HEK293T (cell line): ENCODE measurements at regions not wholly inside any gene's neighbourhood (a gene's known extent, or its start where the extent isn't known, plus 50 kb on each side); places are given as distances from the start of the nearest gene placed in this dataset.
A peak's percentile ranks its signal among the peaks of the same experiment; 100 is the strongest.

Source experiments
- CTCF ChIA-PET: fragments of 350-600 bp; formaldehyde crosslinking; extraction: SDS; loops from one replicate; lab custom pipeline; 2021; ENCODE audit warnings: antibody characterized with exemption, inconsistent platforms; lab: Yijun Ruan, JAX
- POLR2A ChIA-PET: fragments of 350-600 bp; formaldehyde crosslinking; extraction: SDS; loops from one replicate; lab custom pipeline; 2020; ENCODE audit warnings: antibody characterized with exemption, inconsistent platforms; lab: Yijun Ruan, JAX
- DNase-seq: peaks from one replicate; pipeline ENCODE4 v3.0.0; 2012; ENCODE audit warnings: mixed read lengths; ENCODE audit errors: extremely low spot score
- ARNT ChIP-seq: fragments of 450-650 bp; IDR thresholded peaks from 2 replicates; pipeline ENCODE4 v1.6.1; 2017; ENCODE audit warnings: mild to moderate bottlenecking
- BHLHE40 ChIP-seq: fragments of 450-650 bp; IDR thresholded peaks from 2 replicates; pipeline ENCODE4 v1.6.1; 2016; ENCODE audit warnings: mild to moderate bottlenecking, moderate library complexity, borderline replicate concordance
- CTBP1 ChIP-seq: fragments of 450-650 bp; IDR thresholded peaks from 2 replicates; pipeline ENCODE4 v1.6.1; 2016; ENCODE audit warnings: borderline replicate concordance
- ELF4 ChIP-seq: fragments of 450-650 bp; IDR thresholded peaks from 2 replicates; pipeline ENCODE4 v1.6.1; 2017; ENCODE audit warnings: antibody characterized with exemption
- FOXA1 ChIP-seq: fragments of 450-650 bp; IDR thresholded peaks from 2 replicates; pipeline ENCODE4 v1.6.1; 2016; ENCODE audit warnings: mild to moderate bottlenecking
- FOXK2 ChIP-seq: fragments of 450-650 bp; IDR thresholded peaks from 2 replicates; pipeline ENCODE4 v1.6.1; 2016; ENCODE audit warnings: mild to moderate bottlenecking
- FOXM1 ChIP-seq: fragments of 450-650 bp; IDR thresholded peaks from 2 replicates; pipeline ENCODE4 v1.6.1; 2017; ENCODE audit warnings: mild to moderate bottlenecking, borderline replicate concordance
- HDGF ChIP-seq: fragments of 450-650 bp; IDR thresholded peaks from 2 replicates; pipeline ENCODE4 v1.6.1; 2017; ENCODE audit warnings: antibody characterized with exemption, borderline replicate concordance
- L3MBTL2 ChIP-seq: fragments of 450-650 bp; conservative IDR thresholded peaks from 2 replicates; pipeline ENCODE4 v1.6.1; 2016; ENCODE audit warnings: mild to moderate bottlenecking
- LEF1 ChIP-seq: fragments of 450-650 bp; IDR thresholded peaks from 2 replicates; pipeline ENCODE4 v1.6.1; 2017; ENCODE audit warnings: mild to moderate bottlenecking, borderline replicate concordance
- NFRKB ChIP-seq: fragments of 450-650 bp; IDR thresholded peaks from 2 replicates; pipeline ENCODE4 v1.6.1; 2016; ENCODE audit warnings: mild to moderate bottlenecking, moderate library complexity
- PKNOX1 ChIP-seq: fragments of 450-650 bp; IDR thresholded peaks from 2 replicates; pipeline ENCODE4 v1.6.1; 2016
- SP1 ChIP-seq: fragments of 450-650 bp; IDR thresholded peaks from 2 replicates; pipeline ENCODE4 v1.6.1; 2017
- SUZ12 ChIP-seq: fragments of 450-650 bp; IDR thresholded peaks from 2 replicates; pipeline ENCODE4 v1.6.1; 2016; ENCODE audit warnings: mild to moderate bottlenecking
- TARDBP ChIP-seq: fragments of 450-650 bp; IDR thresholded peaks from 2 replicates; pipeline ENCODE4 v1.6.1; 2016
- ZNF384 ChIP-seq: fragments of 450-650 bp; IDR thresholded peaks from 2 replicates; pipeline ENCODE4 v1.6.1; 2016

DNA sequence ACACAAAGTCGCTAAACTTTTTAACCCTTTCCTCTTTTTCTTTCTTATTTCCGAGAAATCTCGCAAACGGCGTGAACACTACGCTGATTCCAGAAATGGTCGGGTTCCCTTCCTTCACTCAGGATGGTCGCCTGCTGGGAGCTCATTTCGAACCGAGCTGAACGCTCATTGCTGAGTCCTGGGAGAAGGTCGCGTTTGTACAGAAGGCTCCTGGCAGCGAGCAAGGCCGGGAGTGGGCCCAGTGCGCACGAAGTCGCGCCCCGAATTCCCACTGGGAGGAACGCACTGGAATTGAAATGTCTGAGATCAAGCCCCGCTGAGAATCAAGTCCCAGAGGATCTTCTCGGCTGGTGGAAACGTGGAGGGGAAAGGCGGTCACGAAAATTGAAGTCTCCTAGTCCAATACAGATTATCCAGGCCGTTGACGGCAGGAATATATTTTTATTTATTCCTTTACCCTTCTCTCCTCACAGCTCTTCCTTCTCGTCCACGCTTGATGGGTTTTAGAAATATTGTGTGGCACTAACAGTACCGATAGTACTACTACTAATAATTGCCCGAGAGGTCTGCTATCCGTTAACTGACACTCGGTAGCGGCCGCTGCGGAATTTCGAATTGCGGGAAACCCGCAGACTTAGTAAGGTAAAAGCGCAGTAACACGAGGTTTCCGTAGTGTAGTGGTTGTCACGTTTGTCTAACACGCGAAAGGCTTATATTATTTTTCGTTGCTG is 207.2 kb upstream of the ZNF184 start:
- CTCF ChIA-PET, result no interaction called here
- POLR2A ChIA-PET, result no interaction called here
- no peak for TF ChIP-seq PKNOX1
- no peak for DNase-seq

DNA sequence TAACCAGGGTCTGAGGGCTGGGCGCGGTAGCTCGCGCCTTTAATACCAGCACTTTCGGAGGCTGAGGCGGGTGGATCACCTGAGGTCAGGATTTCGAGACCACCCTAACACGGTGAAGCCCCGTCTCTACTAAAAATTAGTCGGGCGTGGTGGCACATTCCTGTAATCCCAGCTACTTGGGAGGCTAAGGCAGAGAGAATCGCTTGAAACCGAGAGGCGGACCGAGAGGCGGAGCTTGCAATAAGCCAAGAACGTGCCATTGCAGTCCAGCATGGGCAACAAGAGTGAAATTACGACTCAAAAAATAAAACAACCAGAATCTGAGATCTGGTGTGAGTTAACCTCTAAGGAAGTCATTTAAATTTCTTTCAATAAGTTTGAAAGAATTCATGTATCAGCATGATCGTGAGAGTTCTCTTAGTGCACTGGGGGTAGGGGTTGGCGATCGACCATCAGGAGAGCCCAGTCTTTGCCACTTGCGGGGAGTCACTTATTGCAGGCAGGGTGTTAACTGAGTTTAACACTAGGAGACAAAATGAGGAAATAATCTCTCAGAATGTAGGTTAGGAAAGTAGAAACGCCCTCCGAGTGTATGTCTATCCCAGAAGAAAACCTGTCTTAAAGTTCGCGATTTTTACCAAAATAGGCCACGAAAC is 206.5 kb upstream of the ZNF184 start:
- ChIA-PET POLR2A (no interaction called here), CTCF (no interaction called here)
- no peak for TF ChIP-seq BHLHE40
- TF ChIP-seq SP1, result no peak
- TF ChIP-seq LEF1, result no peak
- no peak for TF ChIP-seq HDGF
- no peak for TF ChIP-seq SUZ12
- no peak for TF ChIP-seq FOXK2
- no peak for TF ChIP-seq ARNT
- no peak for TF ChIP-seq L3MBTL2
- TF ChIP-seq CTBP1, result no peak
- no peak for TF ChIP-seq FOXA1
- TF ChIP-seq ELF4, result no peak
- TF ChIP-seq FOXM1, result no peak
- no peak for TF ChIP-seq NFRKB
- TF ChIP-seq ZNF384, result no peak
- no peak for TF ChIP-seq PKNOX1
- no peak for TF ChIP-seq TARDBP
- DNase-seq, result no peak

DNA sequence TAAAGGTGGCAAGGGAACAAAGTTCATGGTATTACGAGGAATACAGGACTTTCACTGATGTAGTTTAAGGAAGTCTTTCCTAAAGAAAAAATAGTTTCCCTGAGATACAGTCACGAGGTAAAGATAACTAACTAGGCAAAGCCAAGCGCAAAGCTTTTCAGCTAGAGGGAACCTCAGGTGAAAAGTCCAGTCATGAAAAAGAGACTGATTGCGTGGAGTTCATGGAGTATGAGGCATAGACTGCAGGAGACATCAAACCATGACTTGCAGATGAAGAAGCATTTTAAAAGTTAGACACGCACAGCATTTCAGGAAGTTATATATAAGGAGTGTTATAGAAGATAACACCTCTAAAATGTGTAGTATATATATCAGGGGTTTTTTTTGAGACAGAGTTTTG is 205.6 kb upstream of the ZNF184 start:
- ChIA-PET CTCF (no interaction called here), POLR2A (no interaction called here)
- no peak for TF ChIP-seq L3MBTL2
- TF ChIP-seq ARNT, result no peak
- no peak for TF ChIP-seq FOXM1
- TF ChIP-seq PKNOX1, result no peak
- no peak for TF ChIP-seq ELF4
- no peak for TF ChIP-seq LEF1
- TF ChIP-seq NFRKB, result no peak
- TF ChIP-seq SP1, result no peak
- no peak for TF ChIP-seq FOXA1
- no peak for TF ChIP-seq BHLHE40
- TF ChIP-seq ZNF384, result no peak
- TF ChIP-seq CTBP1, result no peak
- TF ChIP-seq TARDBP, result no peak
- no peak for TF ChIP-seq FOXK2
- no peak for TF ChIP-seq SUZ12
- no peak for TF ChIP-seq HDGF

DNA sequence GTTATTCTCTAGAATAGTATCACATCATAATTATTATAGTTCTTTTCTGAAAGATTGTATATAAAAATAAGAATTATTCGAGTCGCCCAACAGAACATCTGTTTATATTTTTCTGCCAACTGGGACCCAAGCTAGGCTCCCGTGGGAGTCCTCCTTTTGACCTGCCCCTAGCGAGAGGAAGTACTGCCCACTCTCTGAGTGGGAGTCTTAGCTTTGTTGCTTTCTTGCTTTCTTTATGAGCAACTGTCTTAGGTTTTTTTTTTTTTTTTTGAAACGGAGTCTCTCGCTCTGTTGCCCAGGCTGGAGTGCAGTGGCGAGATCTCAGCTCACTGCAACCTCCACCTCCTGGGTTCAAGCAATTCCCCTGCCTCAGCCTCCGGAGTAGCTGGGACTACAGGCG is 202.0 kb upstream of the ZNF184 start:
- TF ChIP-seq FOXM1 (no peak), FOXA1 (no peak), LEF1 (no peak), TARDBP (no peak), FOXK2 (no peak), SP1 (no peak), NFRKB (no peak), ELF4 (no peak), PKNOX1 (no peak), ARNT (no peak), BHLHE40 (no peak), L3MBTL2 (no peak), CTBP1 (no peak), ZNF384 (no peak), SUZ12 (no peak), HDGF (no peak)
- CTCF ChIA-PET, result interaction anchor here (0.9 kb wide), 1 partner anchor 65 kb away, joined by 3 read pairs; no protein-coding TSS in a partner anchor
- DNase-seq, result no peak
- POLR2A ChIA-PET, result no interaction called here

More for the DNA sequence above, 205.6 kb upstream of the ZNF184 start:
- no peak for DNase-seq

- CTCF ChIA-PET, result no interaction called here
- TF ChIP-seq TARDBP (peak; percentile 38; the same call in 1 of the 2 replicates), L3MBTL2 (no peak)
- DNase-seq, result peak; percentile 53
- POLR2A ChIA-PET, result interaction anchor here (0.6 to 1.3 kb wide), 6 partner anchors 9 to 200 kb away, joined by 3 to 4 read pairs (median 3); partner anchors contain the start of gene ZNF184
These were observed 199.4 kb upstream of the ZNF184 start for GRCh38 chr6:27672113-27672799.
